ENCODE measurements at regions not wholly inside any gene's neighbourhood (a gene's known extent, or its start where the extent isn't known, plus 50 kb on each side); places are given as distances from the start of the nearest gene placed in this dataset.

GRCh38 chr17:73936908-73937627 is 266.4 kb upstream of the RPL38 start:
- no peak for DNase-seq

GRCh38 chr17:73938706-73939105 is 264.8 kb upstream of the RPL38 start:
- no peak for DNase-seq

- DNase-seq: no peak
Measured at GRCh38 chr17:73939806-73940205, 263.7 kb upstream of the RPL38 start.

GRCh38 chr17:73940511-73940910 is 263.0 kb upstream of the RPL38 start:
- no peak for DNase-seq

- no peak for DNase-seq
Measured at GRCh38 chr17:73941919-73942530, 261.5 kb upstream of the RPL38 start.

- no peak for DNase-seq
Measured at GRCh38 chr17:73942703-73943415, 260.6 kb upstream of the RPL38 start.

DNA sequence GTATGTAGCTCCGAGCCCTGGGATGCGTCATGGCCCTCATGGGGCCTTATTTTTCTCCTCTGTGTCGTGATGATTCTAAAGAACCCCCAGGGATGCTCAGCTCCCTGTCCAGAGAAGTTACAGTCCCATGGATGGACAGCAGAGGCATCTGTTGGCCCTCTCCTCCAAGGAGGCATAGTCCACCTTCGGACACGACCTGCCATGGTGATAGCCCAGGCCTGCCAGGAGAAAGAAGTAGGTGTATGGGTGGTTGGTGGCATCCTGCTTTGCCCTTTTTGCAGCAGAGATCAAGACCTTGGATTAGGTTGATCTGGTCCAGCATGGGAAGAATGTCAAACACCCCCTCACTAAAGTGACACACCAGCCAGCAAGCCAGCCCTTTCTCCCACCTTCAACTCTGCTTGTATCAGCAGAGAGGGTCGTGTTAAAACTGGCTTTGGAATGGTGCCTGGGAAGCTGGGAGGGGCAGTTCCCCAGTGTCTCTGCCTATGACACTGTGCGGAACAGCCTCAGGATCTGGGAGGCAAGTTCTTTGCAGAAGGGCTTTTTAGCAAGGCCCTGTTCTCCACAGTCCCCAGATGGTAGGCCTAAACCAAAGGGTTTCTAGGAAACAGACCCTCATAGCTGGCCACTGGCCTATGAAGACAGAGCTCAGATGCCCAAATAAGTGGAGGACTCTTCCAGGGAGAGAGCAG is 259.9 kb upstream of the RPL38 start:
- no peak for DNase-seq

GRCh38 chr17:73944366-73944765 is 259.1 kb upstream of the RPL38 start:
- no peak for DNase-seq

- no peak for DNase-seq
Measured at GRCh38 chr17:73947281-73947965, 256.1 kb upstream of the RPL38 start.

GRCh38 chr17:73947966-73948355 is 255.5 kb upstream of the RPL38 start:
- DNase-seq: no peak

- no peak for DNase-seq
Measured at GRCh38 chr17:73949903-73950592, 253.4 kb upstream of the RPL38 start.

GRCh38 chr17:73950593-73950914 is 252.9 kb upstream of the RPL38 start:
- no peak for DNase-seq

- DNase-seq: no peak
Measured at GRCh38 chr17:73952082-73952479, 251.4 kb upstream of the RPL38 start.

DNA sequence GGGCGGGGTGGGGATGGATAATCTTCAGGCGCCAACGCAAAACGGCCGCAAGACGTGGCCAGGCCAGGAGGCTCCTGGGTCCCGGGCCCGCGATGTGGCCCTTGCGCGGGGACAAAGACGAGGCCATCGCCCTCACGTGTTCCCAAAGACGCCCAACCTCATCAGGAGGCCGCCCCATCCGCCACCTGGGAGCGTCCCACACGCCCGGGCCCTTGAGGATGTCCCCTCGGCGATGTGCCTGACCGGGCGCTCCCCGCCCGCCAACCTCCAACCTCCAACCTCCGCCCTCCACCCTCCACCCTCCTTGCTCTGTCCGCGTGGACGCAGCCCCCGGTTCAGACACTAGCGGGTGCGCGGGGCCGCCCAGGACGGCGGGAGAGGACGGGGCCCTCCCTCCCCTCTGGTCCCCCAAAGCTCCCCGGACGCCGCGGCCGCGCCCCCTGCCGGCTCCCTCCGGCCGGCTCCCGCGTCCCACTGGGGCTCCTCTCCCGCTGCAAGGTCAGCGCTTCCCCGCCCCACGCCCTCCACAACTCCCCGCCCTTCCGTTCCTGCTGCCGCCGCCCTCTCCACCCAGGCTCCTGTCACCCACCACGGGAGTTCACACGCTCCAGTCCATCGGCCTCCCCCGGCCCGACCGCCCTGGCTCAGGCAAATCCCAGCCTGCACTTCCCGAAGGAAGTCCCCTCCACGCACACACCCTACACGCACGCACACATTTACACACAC is 250.8 kb upstream of the RPL38 start:
- peak; percentile 47 to 48 for DNase-seq

DNA sequence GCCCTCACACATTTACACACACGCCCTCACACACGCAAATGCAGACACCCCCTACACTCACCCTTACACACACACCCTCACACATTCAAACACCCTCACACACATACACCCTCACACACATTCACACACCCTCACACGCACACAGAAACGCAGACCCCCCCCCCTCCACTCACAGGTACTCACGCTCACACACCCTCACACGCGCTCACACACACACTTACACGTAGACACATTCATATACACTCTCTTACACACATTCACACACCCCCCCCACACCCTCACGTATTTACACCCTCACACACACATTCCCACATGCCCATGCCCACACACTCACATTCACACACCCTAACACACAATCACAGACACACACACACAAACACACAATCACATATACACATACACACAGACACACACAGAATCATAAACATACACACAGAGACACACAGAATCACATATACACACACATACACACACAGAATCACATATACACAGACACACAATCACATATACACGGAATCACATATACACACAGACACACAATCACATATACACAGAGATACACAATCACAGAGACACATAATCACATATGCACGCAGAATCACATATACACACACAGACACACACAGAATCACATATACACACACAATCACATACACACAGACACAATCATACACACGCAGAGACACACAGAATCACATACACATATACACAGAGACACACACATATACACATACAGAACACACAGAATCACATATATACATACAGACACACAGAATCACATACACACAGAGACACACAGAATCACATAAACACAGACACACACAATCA is 250.1 kb upstream of the RPL38 start:
- no peak for DNase-seq

DNA sequence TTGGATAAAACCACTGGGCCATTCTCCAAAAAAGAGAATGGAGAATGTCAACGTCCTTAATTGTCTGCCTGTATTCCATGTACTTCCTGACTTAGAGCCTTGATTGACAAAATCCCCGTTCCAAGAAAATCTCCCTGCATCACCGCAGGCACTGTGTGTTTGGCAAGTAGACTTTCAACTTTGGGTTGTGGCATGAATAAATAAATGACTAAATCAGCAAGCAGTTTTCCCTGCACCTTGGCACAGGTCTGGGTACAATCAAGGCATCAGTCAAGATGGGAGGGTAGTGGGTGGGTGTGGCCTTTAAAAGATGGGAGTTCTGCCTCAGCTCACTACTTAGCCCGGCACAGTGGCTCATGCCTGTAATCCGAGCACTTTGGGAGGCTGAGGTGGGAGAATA is 248.5 kb upstream of the RPL38 start:
- no peak for DNase-seq

- no peak for DNase-seq
Measured at GRCh38 chr17:73955616-73956015, 247.9 kb upstream of the RPL38 start.

DNA sequence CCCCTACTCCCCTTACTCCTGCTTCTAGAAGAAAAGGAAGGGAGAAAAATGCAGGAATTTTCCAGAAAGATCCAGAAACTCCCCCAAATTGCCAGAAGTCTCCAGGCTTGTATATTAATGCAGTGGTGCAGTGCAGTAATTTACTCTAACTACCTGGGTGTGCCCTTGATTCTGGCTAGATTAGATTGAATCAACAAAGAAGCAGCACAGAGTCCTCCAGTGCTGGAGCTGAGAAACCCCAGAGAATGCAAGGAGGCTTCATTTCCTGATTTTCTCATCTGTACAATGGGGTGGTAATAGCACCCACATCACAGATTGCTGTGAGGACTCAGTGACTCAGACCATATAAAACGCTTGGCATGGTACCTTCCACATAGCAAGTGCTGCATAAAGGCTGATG is 247.3 kb upstream of the RPL38 start:
- DNase-seq: no peak

GRCh38 chr17:73956595-73957465 is 246.6 kb upstream of the RPL38 start:
- DNase-seq: peak; percentile 64 to 65

GRCh38 chr17:73957564-73957963 is 245.9 kb upstream of the RPL38 start:
- no peak for DNase-seq
